GM18870 (cell line): ENCODE measurements at regions not wholly inside any gene's neighbourhood (a gene's known extent, or its start where the extent isn't known, plus 50 kb on each side); places are given as distances from the start of the nearest gene placed in this dataset.

Experiments used
- ATAC-seq: cut with Tn5 transposase; IDR thresholded peaks from one replicate; pipeline ENCODE4 v1.9.1; 2021; ENCODE audit warnings: moderate library complexity; ENCODE audit not compliant: unreplicated experiment

- ATAC-seq = no peak
Measured at GRCh38 chr22:49178246-49179005, 649.2 kb downstream of the BRD1 start.

- no peak for ATAC-seq
Measured at GRCh38 chr22:49177666-49178065, 650.0 kb downstream of the BRD1 start.

- no peak for ATAC-seq
Measured at GRCh38 chr22:49176956-49177355, 650.7 kb downstream of the BRD1 start.

GRCh38 chr22:49170053-49170452 is 657.6 kb downstream of the BRD1 start:
- no peak for ATAC-seq

- no peak for ATAC-seq
Measured at GRCh38 chr22:49169074-49169744, 658.5 kb downstream of the BRD1 start.

- no peak for ATAC-seq
Measured at GRCh38 chr22:49168219-49168813, 659.4 kb downstream of the BRD1 start.

- no peak for ATAC-seq
Measured at GRCh38 chr22:49166746-49167145, 660.9 kb downstream of the BRD1 start.

GRCh38 chr22:49166211-49166610 is 661.5 kb downstream of the BRD1 start:
- ATAC-seq = no peak

GRCh38 chr22:49164773-49165320 is 662.8 kb downstream of the BRD1 start:
- no peak for ATAC-seq

GRCh38 chr22:49163960-49164690 is 663.5 kb downstream of the BRD1 start:
- no peak for ATAC-seq

- no peak for ATAC-seq
Measured at GRCh38 chr22:49163258-49163959, 664.3 kb downstream of the BRD1 start.

- no peak for ATAC-seq
Measured at GRCh38 chr22:49162841-49163240, 664.8 kb downstream of the BRD1 start.

GRCh38 chr22:49161002-49161850 is 666.4 kb downstream of the BRD1 start:
- no peak for ATAC-seq

- no peak for ATAC-seq
Measured at GRCh38 chr22:49160261-49161001, 667.2 kb downstream of the BRD1 start.

- no peak for ATAC-seq
Measured at GRCh38 chr22:49159711-49160110, 668.0 kb downstream of the BRD1 start.

- ATAC-seq = no peak
Measured at GRCh38 chr22:49158741-49159564, 668.7 kb downstream of the BRD1 start.

- ATAC-seq = no peak
Measured at GRCh38 chr22:49157529-49158339, 669.9 kb downstream of the BRD1 start.
